ENCODE measurements at regions not wholly inside any gene's neighbourhood (a gene's known extent, or its start where the extent isn't known, plus 50 kb on each side); places are given as distances from the start of the nearest gene placed in this dataset.
"Not testable (repeated sequence)": the region's sequence is repeated elsewhere in the genome, so short reads cannot be mapped to it uniquely, and the experiment has no call there.

- H3K9me3 ChIP-seq; H3K27me3 ChIP-seq (replicated peaks in 1 of 2; ENCODE audit: control insufficient read depth in 2 of 2, extremely low read depth in 1 of 2, insufficient read depth in 2 of 2, low read length in 1 of 2); POLR2A ChIA-PET; H3K36me3 Mint-ChIP-seq; CTCF ChIA-PET; H3K27ac Mint-ChIP-seq; H3K27me3 Mint-ChIP-seq; H3K27ac ChIP-seq (ENCODE audit: low read length); H3K4me1 Mint-ChIP-seq; ATAC-seq (replicated peaks in 1 of 4); H3K4me1 ChIP-seq (ENCODE audit: control insufficient read depth in 1 of 2, extremely low read depth in 1 of 2, insufficient read depth in 2 of 2, low read length in 2 of 2); H3K4me3 Mint-ChIP-seq; H3K4me3 ChIP-seq (ENCODE audit: control insufficient read depth in 1 of 2, extremely low read depth in 1 of 2, low read length in 1 of 2); H3K36me3 ChIP-seq (ENCODE audit: control insufficient read depth in 2 of 2, extremely low read depth in 1 of 2, insufficient read depth in 1 of 2, low read length in 1 of 2); DNase-seq: not testable (repeated sequence)
- WGBS (ENCODE audit: insufficient coverage), result 94% methylated on average over 4 of the region's 10 CpGs
- peaks cover 6 to 11% (median 10%) of the 10 kb centered on the region in 3 donors for H3K9me3 Mint-ChIP-seq
These were observed 329.3 kb upstream of the POT1 start for GRCh38 chr7:125258876-125259417.

- Histone ChIP-seq H3K9me3 (no peaks in the 10 kb centered on the region), H3K27me3 (replicated peaks in 1 of 2; ENCODE audit: control insufficient read depth in 2 of 2, extremely low read depth in 1 of 2, insufficient read depth in 2 of 2, low read length in 1 of 2) (no peaks in the 10 kb centered on the region), H3K4me3 (ENCODE audit: control insufficient read depth in 1 of 2, extremely low read depth in 1 of 2, low read length in 1 of 2) (no peak overlapping the region), H3K36me3 (ENCODE audit: control insufficient read depth in 2 of 2, extremely low read depth in 1 of 2, insufficient read depth in 1 of 2, low read length in 1 of 2) (no peaks in the 10 kb centered on the region), H3K4me1 (ENCODE audit: control insufficient read depth in 1 of 2, extremely low read depth in 1 of 2, insufficient read depth in 2 of 2, low read length in 2 of 2) (no peaks in the 10 kb centered on the region), H3K27ac (ENCODE audit: low read length) (no peak overlapping the region)
- no peak overlapping the region for H3K27ac Mint-ChIP-seq
- DNase-seq (no peak), ATAC-seq (replicated peaks in 1 of 4) (no peak)
- no peaks in the 10 kb centered on the region for H3K27me3 Mint-ChIP-seq
- CTCF ChIA-PET, result no interaction called here
- H3K36me3 Mint-ChIP-seq, result no peaks in the 10 kb centered on the region
- POLR2A ChIA-PET, result no interaction called here
- no CpG with 5 or more reads among the region's 2 CpGs for WGBS (ENCODE audit: insufficient coverage)
- no peak overlapping the region for H3K4me3 Mint-ChIP-seq
- peaks cover 6 to 11% (median 10%) of the 10 kb centered on the region in 3 donors for H3K9me3 Mint-ChIP-seq
- H3K4me1 Mint-ChIP-seq, result no peaks in the 10 kb centered on the region
These were observed 328.0 kb upstream of the POT1 start for GRCh38 chr7:125257617-125258016.

- no peak for DNase-seq
- Histone ChIP-seq H3K36me3 (ENCODE audit: control insufficient read depth in 2 of 2, extremely low read depth in 1 of 2, insufficient read depth in 1 of 2, low read length in 1 of 2) (no peaks in the 10 kb centered on the region), H3K4me1 (ENCODE audit: control insufficient read depth in 1 of 2, extremely low read depth in 1 of 2, insufficient read depth in 2 of 2, low read length in 2 of 2) (no peaks in the 10 kb centered on the region), H3K27ac (ENCODE audit: low read length) (no peak overlapping the region), H3K9me3 (no peaks in the 10 kb centered on the region), H3K27me3 (replicated peaks in 1 of 2; ENCODE audit: control insufficient read depth in 2 of 2, extremely low read depth in 1 of 2, insufficient read depth in 2 of 2, low read length in 1 of 2) (no peaks in the 10 kb centered on the region), H3K4me3 (ENCODE audit: control insufficient read depth in 1 of 2, extremely low read depth in 1 of 2, low read length in 1 of 2) (no peak overlapping the region)
- ChIA-PET POLR2A (no interaction called here), CTCF (no interaction called here)
- H3K9me3 Mint-ChIP-seq, result peaks cover 6 to 8% (median 7%) of the 10 kb centered on the region in 3 donors
- no CpG with 5 or more reads among the region's 2 CpGs for WGBS (ENCODE audit: insufficient coverage)
- H3K36me3 Mint-ChIP-seq, result no peaks in the 10 kb centered on the region
- no peaks in the 10 kb centered on the region for H3K27me3 Mint-ChIP-seq
- H3K4me3 Mint-ChIP-seq, result no peak overlapping the region
- H3K27ac Mint-ChIP-seq, result no peak overlapping the region
- no peaks in the 10 kb centered on the region for H3K4me1 Mint-ChIP-seq
- no peak for ATAC-seq (replicated peaks in 1 of 4)
These were observed 326.8 kb upstream of the POT1 start for GRCh38 chr7:125256446-125256845.

GRCh38 chr7:125255810-125256209, 326.2 kb upstream of the POT1 start:
- Histone ChIP-seq H3K27ac (ENCODE audit: low read length) (no peak overlapping the region), H3K27me3 (replicated peaks in 1 of 2; ENCODE audit: control insufficient read depth in 2 of 2, extremely low read depth in 1 of 2, insufficient read depth in 2 of 2, low read length in 1 of 2) (no peaks in the 10 kb centered on the region), H3K9me3 (no peaks in the 10 kb centered on the region), H3K4me1 (ENCODE audit: control insufficient read depth in 1 of 2, extremely low read depth in 1 of 2, insufficient read depth in 2 of 2, low read length in 2 of 2) (no peaks in the 10 kb centered on the region), H3K4me3 (ENCODE audit: control insufficient read depth in 1 of 2, extremely low read depth in 1 of 2, low read length in 1 of 2) (no peak overlapping the region), H3K36me3 (ENCODE audit: control insufficient read depth in 2 of 2, extremely low read depth in 1 of 2, insufficient read depth in 1 of 2, low read length in 1 of 2) (no peaks in the 10 kb centered on the region)
- WGBS (ENCODE audit: insufficient coverage), result 40% methylated on average over 1 of the region's 3 CpGs
- no peaks in the 10 kb centered on the region for H3K27me3 Mint-ChIP-seq
- H3K27ac Mint-ChIP-seq, result no peak overlapping the region
- ATAC-seq (replicated peaks in 1 of 4), result no peak
- no peak overlapping the region for H3K4me3 Mint-ChIP-seq
- ChIA-PET POLR2A (no interaction called here), CTCF (no interaction called here)
- H3K36me3 Mint-ChIP-seq, result no peaks in the 10 kb centered on the region
- H3K4me1 Mint-ChIP-seq, result no peaks in the 10 kb centered on the region
- peaks cover 0 to 4% (median under 1%) of the 10 kb centered on the region in 3 donors for H3K9me3 Mint-ChIP-seq
- no peak for DNase-seq

DNA sequence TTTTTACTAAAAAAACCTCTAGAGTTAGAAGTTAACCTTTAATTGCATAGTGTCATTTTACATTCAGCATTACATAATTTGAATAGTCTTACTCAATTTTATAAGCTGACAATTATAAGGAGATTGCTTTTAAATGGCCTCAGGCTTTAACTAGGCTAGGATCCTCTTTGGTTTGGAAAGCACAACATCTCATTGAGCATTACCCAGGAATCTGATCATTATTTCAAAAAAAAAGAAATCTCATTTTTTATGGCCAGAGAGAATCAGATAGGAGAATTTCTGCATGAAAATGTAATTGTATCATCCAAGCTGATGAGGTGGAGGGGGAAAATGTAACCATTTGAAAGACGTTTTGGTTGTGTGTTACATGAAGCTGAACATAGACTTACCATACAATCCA, 324.9 kb upstream of the POT1 start:
- no peak for ATAC-seq (replicated peaks in 1 of 4)
- Mint-ChIP-seq H3K4me1 (no peaks in the 10 kb centered on the region), H3K27ac (no peak overlapping the region), H3K4me3 (no peak overlapping the region), H3K36me3 (no peaks in the 10 kb centered on the region), H3K9me3 (peaks cover 0 to 4% (median 2%) of the 10 kb centered on the region in 3 donors), H3K27me3 (no peaks in the 10 kb centered on the region)
- Histone ChIP-seq H3K4me1 (ENCODE audit: control insufficient read depth in 1 of 2, extremely low read depth in 1 of 2, insufficient read depth in 2 of 2, low read length in 2 of 2) (no peaks in the 10 kb centered on the region), H3K36me3 (ENCODE audit: control insufficient read depth in 2 of 2, extremely low read depth in 1 of 2, insufficient read depth in 1 of 2, low read length in 1 of 2) (no peaks in the 10 kb centered on the region), H3K9me3 (no peaks in the 10 kb centered on the region), H3K4me3 (ENCODE audit: control insufficient read depth in 1 of 2, extremely low read depth in 1 of 2, low read length in 1 of 2) (no peak overlapping the region), H3K27me3 (replicated peaks in 1 of 2; ENCODE audit: control insufficient read depth in 2 of 2, extremely low read depth in 1 of 2, insufficient read depth in 2 of 2, low read length in 1 of 2) (no peaks in the 10 kb centered on the region), H3K27ac (ENCODE audit: low read length) (no peak overlapping the region)
- POLR2A ChIA-PET, result no interaction called here
- no CpG with 5 or more reads among the region's 1 CpG for WGBS (ENCODE audit: insufficient coverage)
- CTCF ChIA-PET, result no interaction called here
- DNase-seq, result no peak

DNA sequence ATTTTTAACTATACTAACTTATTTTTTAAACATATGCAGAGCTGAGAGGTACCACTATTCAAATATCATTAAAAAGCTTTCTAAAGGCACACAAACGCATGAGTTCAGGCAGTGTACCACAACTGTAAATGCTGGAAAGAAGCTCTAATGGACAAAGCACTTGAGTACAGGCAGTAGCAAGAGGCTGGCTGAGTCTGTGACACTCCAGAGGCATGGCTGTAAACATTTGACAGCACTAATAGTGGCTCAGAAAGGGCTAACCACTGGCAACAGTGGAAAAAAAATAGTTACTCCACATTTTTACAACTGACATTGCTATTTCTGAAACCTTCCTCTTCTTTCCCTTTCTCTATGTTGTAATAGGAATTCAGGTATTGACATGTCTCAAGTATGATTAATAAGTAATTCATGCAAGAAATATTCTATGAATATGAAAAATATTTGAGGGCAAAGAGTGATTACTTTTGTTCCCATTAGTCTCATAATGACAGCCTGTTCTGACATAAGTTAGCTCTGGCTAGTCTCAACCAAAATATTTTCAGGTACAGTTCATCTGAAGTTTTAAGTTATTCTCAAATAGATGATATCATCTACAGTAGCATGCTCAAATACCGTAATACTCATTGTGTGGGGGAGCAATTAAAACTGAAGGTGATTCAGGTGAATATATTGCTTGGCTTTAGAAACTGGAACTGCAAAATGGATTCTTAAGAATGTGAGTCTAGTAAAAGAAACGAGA, 324.0 kb upstream of the POT1 start:
- WGBS (ENCODE audit: insufficient coverage), result no CpG with 5 or more reads among the region's 3 CpGs

More for the DNA sequence above, 324.0 kb upstream of the POT1 start:
- no peak overlapping the region for H3K27ac Mint-ChIP-seq
- DNase-seq (no peak), ATAC-seq (replicated peaks in 1 of 4) (no peak)
- no peaks in the 10 kb centered on the region for H3K27me3 Mint-ChIP-seq
- Histone ChIP-seq H3K36me3 (ENCODE audit: control insufficient read depth in 2 of 2, extremely low read depth in 1 of 2, insufficient read depth in 1 of 2, low read length in 1 of 2) (no peaks in the 10 kb centered on the region), H3K4me3 (ENCODE audit: control insufficient read depth in 1 of 2, extremely low read depth in 1 of 2, low read length in 1 of 2) (no peak overlapping the region), H3K27ac (ENCODE audit: low read length) (no peak overlapping the region), H3K9me3 (no peaks in the 10 kb centered on the region), H3K4me1 (ENCODE audit: control insufficient read depth in 1 of 2, extremely low read depth in 1 of 2, insufficient read depth in 2 of 2, low read length in 2 of 2) (no peaks in the 10 kb centered on the region), H3K27me3 (replicated peaks in 1 of 2; ENCODE audit: control insufficient read depth in 2 of 2, extremely low read depth in 1 of 2, insufficient read depth in 2 of 2, low read length in 1 of 2) (no peaks in the 10 kb centered on the region)
- CTCF ChIA-PET, result no interaction called here
- POLR2A ChIA-PET, result no interaction called here
- no peak overlapping the region for H3K4me3 Mint-ChIP-seq
- no peaks in the 10 kb centered on the region for H3K36me3 Mint-ChIP-seq
- H3K9me3 Mint-ChIP-seq, result peaks cover 0 to 2% (median 0%) of the 10 kb centered on the region in 3 donors
- no peaks in the 10 kb centered on the region for H3K4me1 Mint-ChIP-seq
